A673 (cell line): ENCODE measurements at regions not wholly inside any gene's neighbourhood (a gene's known extent, or its start where the extent isn't known, plus 50 kb on each side); places are given as distances from the start of the nearest gene placed in this dataset.

Experiments
- CTCF ChIP-seq: fragments of 300-800, 200-600 bp; sonication (generic); conservative IDR thresholded peaks from 2 replicates; pipeline ENCODE4 v1.5.1; 2017; ENCODE audit warnings: low read depth, mild to moderate bottlenecking, antibody characterized with exemption, low read length, moderate library complexity, mixed read lengths
- EZH2 ChIP-seq: fragments of 200-600 bp; sonication (generic); IDR thresholded peaks from 2 replicates; pipeline ENCODE4 v1.6.1; 2017; ENCODE audit warnings: borderline replicate concordance, low read depth, mild to moderate bottlenecking, mixed read lengths, antibody characterized with exemption, low read length; ENCODE audit not compliant: poor library complexity, severe bottlenecking

DNA sequence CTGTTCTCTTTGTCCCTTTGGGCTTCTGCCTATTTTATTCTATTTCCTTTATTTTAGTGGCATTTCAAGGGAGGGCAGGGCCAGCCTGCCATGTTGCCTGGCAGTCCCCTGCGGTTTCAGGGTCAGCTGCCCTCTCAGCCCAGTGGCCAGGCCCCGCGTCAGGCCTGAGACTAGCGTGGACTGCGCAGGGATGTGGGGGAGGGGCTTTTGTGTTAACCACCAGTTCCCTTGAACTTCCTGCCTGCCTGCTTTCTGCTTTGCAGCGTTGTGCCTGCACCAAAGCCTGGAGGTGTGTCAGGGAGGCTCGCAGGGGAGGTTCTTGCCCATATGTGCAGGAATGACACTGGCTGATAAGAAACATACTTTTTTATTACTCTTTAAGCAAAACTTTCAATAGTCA lies 157.6 kb downstream of the SLC35B3 start:
- TF ChIP-seq CTCF (no peak), EZH2 (no peak)
